ENCODE measurements at regions not wholly inside any gene's neighbourhood (a gene's known extent, or its start where the extent isn't known, plus 50 kb on each side); places are given as distances from the start of the nearest gene placed in this dataset.
A peak's percentile ranks its signal among the peaks of the same experiment; 100 is the strongest.
"Not testable (repeated sequence)": the region's sequence is repeated elsewhere in the genome, so short reads cannot be mapped to it uniquely, and the experiment has no call there.

GRCh38 chr18:46199515-46200147 is 95.4 kb downstream of the HAUS1 start:
- H3K4me3 ChIP-seq (ENCODE audit: low read depth, low read length) = no peak overlapping the region
- DNase-seq (ENCODE audit: low read depth) (peak; percentile 81), FAIRE-seq (no peak)
- no peaks in the 10 kb centered on the region for H3K27me3 ChIP-seq (ENCODE audit: control insufficient read depth, insufficient read depth, low read length)
- H3K36me3 ChIP-seq (ENCODE audit: control insufficient read depth, insufficient read depth, low read length) = no peaks in the 10 kb centered on the region
- TF ChIP-seq CTCF (IDR thresholded peaks at IDR 0.05; ENCODE audit: insufficient read depth, low read length, severe bottlenecking) = no peak

GRCh38 chr18:46200178-46201055 is 96.2 kb downstream of the HAUS1 start:
- H3K27me3 ChIP-seq (ENCODE audit: control insufficient read depth, insufficient read depth, low read length); DNase-seq (ENCODE audit: low read depth); H3K36me3 ChIP-seq (ENCODE audit: control insufficient read depth, insufficient read depth, low read length); H3K4me3 ChIP-seq (ENCODE audit: low read depth, low read length); FAIRE-seq: not testable (repeated sequence)

- FAIRE-seq = no peak
Measured at GRCh38 chr18:46204143-46204542, 100.0 kb downstream of the HAUS1 start.

GRCh38 chr18:46207985-46208384 is 103.8 kb downstream of the HAUS1 start:
- FAIRE-seq = no peak

More at GRCh38 chr18:46204143-46204542, 100.0 kb downstream of the HAUS1 start:
- Histone ChIP-seq H3K4me3 (ENCODE audit: low read depth, low read length) (no peak overlapping the region), H3K27me3 (ENCODE audit: control insufficient read depth, insufficient read depth, low read length) (no peaks in the 10 kb centered on the region), H3K36me3 (ENCODE audit: control insufficient read depth, insufficient read depth, low read length) (no peaks in the 10 kb centered on the region)
- no peak for DNase-seq (ENCODE audit: low read depth)
- no peak for TF ChIP-seq CTCF (IDR thresholded peaks at IDR 0.05; ENCODE audit: insufficient read depth, low read length, severe bottlenecking)

GRCh38 chr18:46209161-46209560 is 105.0 kb downstream of the HAUS1 start:
- H3K36me3 ChIP-seq (ENCODE audit: control insufficient read depth, insufficient read depth, low read length) = no peaks in the 10 kb centered on the region
- TF ChIP-seq CTCF (IDR thresholded peaks at IDR 0.05; ENCODE audit: insufficient read depth, low read length, severe bottlenecking) = no peak
- FAIRE-seq (no peak), DNase-seq (ENCODE audit: low read depth) (no peak)
- H3K27me3 ChIP-seq (ENCODE audit: control insufficient read depth, insufficient read depth, low read length) = no peaks in the 10 kb centered on the region
- no peak overlapping the region for H3K4me3 ChIP-seq (ENCODE audit: low read depth, low read length)

More at GRCh38 chr18:46207985-46208384, 103.8 kb downstream of the HAUS1 start:
- Histone ChIP-seq H3K4me3 (ENCODE audit: low read depth, low read length) (no peak overlapping the region), H3K36me3 (ENCODE audit: control insufficient read depth, insufficient read depth, low read length) (no peaks in the 10 kb centered on the region), H3K27me3 (ENCODE audit: control insufficient read depth, insufficient read depth, low read length) (no peaks in the 10 kb centered on the region)
- DNase-seq (ENCODE audit: low read depth) = no peak
- no peak for TF ChIP-seq CTCF (IDR thresholded peaks at IDR 0.05; ENCODE audit: insufficient read depth, low read length, severe bottlenecking)

GRCh38 chr18:46211816-46212215 is 107.6 kb downstream of the HAUS1 start:
- no peak overlapping the region for H3K4me3 ChIP-seq (ENCODE audit: low read depth, low read length)
- H3K36me3 ChIP-seq (ENCODE audit: control insufficient read depth, insufficient read depth, low read length) = peaks cover 5% of the 10 kb centered on the region
- DNase-seq (ENCODE audit: low read depth) (peak; percentile 18), FAIRE-seq (no peak)
- no peak for TF ChIP-seq CTCF (IDR thresholded peaks at IDR 0.05; ENCODE audit: insufficient read depth, low read length, severe bottlenecking)
- no peaks in the 10 kb centered on the region for H3K27me3 ChIP-seq (ENCODE audit: control insufficient read depth, insufficient read depth, low read length)
